Choroid plexus epithelial cell (primary cell): ENCODE measurements at regions not wholly inside any gene's neighbourhood (a gene's known extent, or its start where the extent isn't known, plus 50 kb on each side); places are given as distances from the start of the nearest gene placed in this dataset.
A peak's percentile ranks its signal among the peaks of the same experiment; 100 is the strongest.

ENCODE experiments used
- DNase-seq: peaks from one replicate; pipeline ENCODE4 v3.0.0-alpha.2; 2010; ENCODE audit warnings: low read depth
- H3K4me3 ChIP-seq: 2 replicates; pipeline ENCODE4 v1.5.1; 2011; ENCODE audit warnings: low read depth, mild to moderate bottlenecking, control low read depth, low read length, moderate library complexity
- TF ChIP-seq, protein P1 (sequence below): conservative IDR thresholded peaks from 2 replicates; pipeline ENCODE4 v1.5.1; 2011; ENCODE audit warnings: low read depth, mild to moderate bottlenecking, control low read depth, inconsistent platforms, low read length, moderate library complexity

DNA sequence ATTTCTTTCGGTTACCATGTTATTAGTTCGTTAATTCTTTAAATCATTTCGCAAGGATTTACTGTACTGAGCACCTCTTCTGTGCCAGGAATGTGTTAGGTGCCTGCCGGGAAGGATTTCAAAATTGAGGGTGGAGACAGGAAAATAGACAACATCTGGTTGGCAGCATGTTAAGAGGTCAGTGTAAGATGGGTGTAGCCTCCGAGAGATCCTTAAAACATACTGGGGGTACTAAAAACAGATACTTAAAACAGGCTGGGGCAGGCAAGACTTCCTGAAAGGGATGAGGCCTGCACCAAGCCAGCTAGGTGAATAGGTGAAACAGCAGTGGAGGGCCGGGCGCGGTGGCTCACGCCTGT is 178.0 kb upstream of the SGK1 start:
- TF ChIP-seq, protein P1, sequence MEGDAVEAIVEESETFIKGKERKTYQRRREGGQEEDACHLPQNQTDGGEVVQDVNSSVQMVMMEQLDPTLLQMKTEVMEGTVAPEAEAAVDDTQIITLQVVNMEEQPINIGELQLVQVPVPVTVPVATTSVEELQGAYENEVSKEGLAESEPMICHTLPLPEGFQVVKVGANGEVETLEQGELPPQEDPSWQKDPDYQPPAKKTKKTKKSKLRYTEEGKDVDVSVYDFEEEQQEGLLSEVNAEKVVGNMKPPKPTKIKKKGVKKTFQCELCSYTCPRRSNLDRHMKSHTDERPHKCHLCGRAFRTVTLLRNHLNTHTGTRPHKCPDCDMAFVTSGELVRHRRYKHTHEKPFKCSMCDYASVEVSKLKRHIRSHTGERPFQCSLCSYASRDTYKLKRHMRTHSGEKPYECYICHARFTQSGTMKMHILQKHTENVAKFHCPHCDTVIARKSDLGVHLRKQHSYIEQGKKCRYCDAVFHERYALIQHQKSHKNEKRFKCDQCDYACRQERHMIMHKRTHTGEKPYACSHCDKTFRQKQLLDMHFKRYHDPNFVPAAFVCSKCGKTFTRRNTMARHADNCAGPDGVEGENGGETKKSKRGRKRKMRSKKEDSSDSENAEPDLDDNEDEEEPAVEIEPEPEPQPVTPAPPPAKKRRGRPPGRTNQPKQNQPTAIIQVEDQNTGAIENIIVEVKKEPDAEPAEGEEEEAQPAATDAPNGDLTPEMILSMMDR = no peak
- no peak for DNase-seq
- no peak overlapping the region for H3K4me3 ChIP-seq

DNA sequence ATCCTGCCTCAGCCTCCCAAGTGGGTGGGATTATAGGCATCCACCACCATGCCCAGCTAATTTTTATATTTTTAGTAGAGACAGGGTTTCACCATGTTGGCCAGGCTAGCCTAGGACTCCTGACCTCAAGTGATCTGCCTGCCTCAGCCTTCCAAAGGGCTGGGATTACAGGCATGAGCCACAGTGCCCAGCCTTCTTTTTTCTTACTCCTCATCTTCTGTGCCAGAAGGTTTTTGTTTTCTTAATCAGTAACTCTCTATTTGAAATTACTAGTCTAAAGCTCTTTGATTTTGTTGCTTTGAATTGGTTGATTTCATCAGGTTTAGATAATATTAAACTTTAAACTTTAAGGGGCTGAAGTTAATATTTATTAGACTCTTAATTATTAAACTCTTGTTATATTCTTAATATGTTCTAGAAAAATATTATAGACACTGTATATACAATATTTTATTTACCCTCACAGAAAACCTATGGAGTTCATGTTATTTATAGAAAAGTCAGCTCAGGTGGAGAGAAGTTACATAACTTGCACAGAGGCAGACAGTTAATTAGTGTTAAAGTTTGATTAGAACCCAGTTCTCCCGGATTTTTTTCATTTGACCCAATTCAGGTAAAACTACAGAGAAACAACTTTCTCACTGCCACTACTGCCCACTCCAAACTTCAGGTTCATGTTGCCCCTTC is 177.4 kb upstream of the SGK1 start:
- DNase-seq = no peak
- TF ChIP-seq, protein P1 = no peak
- no peak overlapping the region for H3K4me3 ChIP-seq

DNA sequence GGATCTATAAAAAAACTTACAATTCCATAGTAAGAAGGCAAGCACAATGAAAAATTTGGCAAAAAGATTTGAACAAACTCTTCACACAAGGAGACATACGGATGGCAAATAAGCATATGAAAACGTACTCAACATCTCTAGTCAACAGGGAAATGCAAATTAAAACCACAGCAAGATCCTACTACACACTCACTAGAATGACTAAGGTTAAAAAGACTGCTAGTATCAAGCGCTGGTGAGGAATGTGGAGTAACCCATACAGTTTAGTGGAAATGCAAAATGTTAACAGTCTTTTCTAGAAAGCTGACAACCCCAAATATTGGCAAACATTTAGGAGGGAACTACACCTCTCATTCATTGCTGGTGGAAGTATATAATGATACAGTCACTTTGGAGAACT is 175.9 kb upstream of the SGK1 start:
- no peak for DNase-seq
- TF ChIP-seq, protein P1 = no peak
- no peak overlapping the region for H3K4me3 ChIP-seq

DNA sequence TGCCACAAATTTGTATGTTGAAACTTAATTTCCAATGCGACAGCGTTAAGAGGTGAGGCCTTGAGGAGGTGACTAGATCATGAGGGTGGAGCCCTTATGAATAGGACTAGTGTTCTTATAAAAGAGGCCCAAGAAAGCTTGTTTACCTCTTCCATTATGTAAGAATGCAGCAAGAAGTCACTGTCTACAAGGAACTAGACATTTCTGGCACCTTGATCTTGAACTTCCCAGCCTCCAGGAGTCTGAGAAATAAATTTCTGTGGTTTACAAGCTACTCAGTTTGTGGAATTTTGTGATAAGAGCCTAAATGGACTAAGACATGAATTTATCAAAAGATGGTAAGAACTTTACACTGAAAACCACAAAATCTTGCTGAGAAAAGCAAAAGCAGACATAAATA is 173.6 kb upstream of the SGK1 start:
- DNase-seq = peak; percentile 57
- TF ChIP-seq, protein P1 = no peak
- no peak overlapping the region for H3K4me3 ChIP-seq

DNA sequence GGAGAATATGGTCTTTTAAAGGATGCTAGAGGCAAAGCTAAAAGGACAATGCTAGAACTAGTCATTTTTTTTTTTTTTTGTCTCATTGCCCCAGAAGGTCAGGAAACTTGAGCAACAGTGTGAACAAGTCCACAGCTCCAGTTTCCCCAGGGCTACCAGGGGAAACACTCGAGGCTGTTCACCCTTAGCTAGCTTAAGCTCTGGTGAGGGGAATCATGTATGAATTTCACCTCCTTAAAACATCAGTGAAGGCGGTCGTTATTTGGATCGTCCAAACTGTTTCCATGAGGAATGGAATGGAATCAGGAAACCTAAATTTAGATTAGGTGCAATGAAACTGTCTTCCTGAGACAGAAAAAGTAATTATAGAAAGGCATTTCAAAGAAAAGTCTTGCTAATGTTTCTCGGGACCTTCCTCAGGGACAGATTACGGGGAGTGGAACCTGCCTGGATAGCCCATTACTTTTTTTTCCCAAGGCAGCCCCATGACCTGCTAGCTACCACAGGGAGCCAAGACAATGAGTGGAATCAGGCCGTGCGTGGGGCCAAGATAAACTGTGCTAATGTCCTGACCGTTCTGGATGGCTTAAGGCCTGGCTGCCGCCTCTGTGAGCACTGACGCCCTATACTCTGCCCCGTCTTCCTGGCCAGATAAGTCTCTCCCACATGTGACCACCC is 164.8 kb upstream of the SGK1 start:
- no peak overlapping the region for H3K4me3 ChIP-seq
- TF ChIP-seq, protein P1 = no peak
- DNase-seq = peak; percentile 38

DNA sequence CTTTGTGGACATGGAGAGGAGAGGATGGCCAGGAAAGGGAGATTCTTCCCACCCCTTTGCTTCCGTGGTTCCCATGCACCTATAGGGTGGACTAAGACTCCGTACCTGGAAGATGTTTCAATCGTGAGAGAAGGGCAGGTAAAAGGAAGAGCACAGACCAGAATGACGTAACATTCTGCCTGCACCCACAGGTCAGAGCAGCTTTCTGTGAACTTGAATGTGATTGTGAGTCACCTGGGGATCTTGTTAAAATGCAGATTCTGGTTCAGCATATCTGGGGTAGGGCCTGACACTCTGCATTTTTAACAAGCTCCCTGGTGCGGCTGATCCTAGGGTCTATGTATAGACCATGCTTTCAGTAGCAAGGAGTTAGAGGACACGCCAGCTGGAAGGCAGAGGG is 164.1 kb upstream of the SGK1 start:
- TF ChIP-seq, protein P1 = no peak
- no peak overlapping the region for H3K4me3 ChIP-seq

DNA sequence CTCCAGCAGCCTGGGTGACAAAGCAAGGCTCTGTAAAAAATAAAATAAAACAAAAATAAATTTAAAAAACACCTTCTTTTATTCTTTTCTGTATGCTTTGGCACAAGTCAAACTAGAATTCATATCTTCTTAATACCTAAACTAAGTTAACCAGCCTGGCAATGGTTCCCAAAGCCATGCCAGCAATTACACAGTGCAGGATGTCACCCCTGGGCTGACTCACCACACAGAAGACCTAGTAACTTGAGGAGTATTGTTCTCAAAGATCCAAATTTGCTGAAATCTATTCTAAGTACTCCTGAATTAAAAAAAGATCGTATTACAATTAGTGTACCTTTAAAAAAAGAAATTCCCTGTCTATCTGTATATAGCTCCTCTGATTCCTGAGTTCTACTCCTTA is 162.7 kb upstream of the SGK1 start:
- DNase-seq = no peak
- TF ChIP-seq, protein P1 = no peak
- H3K4me3 ChIP-seq = no peak overlapping the region

More for the DNA sequence above, 164.1 kb upstream of the SGK1 start:
- no peak for DNase-seq
